Lung (tissue), 11 donors: ENCODE measurements at regions not wholly inside any gene's neighbourhood (a gene's known extent, or its start where the extent isn't known, plus 50 kb on each side); places are given as distances from the start of the nearest gene placed in this dataset.

ENCODE experiments used
- ATAC-seq: fragments of 200-7000 bp; cut with Tn5 transposase; one replicate; pipeline ENCODE4 v1.9.1; 2020; ENCODE audit warnings: moderate number of reproducible peaks; ENCODE audit not compliant: insufficient read depth, low FRiP score
- DNase-seq, 3 donors: peaks; one replicate each; pipeline ENCODE4 v3.0.0-alpha.2; 2013 to 2017
- H3K27ac ChIP-seq, 2 donors: one replicate each; pipeline ENCODE4 v1.5.1; 2013; ENCODE audit warnings: mild to moderate bottlenecking in 2 of 2, moderate library complexity in 2 of 2, control low read depth in 1 of 2, inconsistent platforms in 1 of 2, low read depth in 1 of 2, low read length in 1 of 2
- H3K27me3 ChIP-seq, 3 donors: one replicate each; pipeline ENCODE4 v1.5.1; 2013; ENCODE audit warnings: low read length in 2 of 3; ENCODE audit not compliant: control insufficient read depth in 3 of 3, insufficient read depth in 3 of 3
- H3K36me3 ChIP-seq, 4 donors: one replicate each; pipeline ENCODE4 v1.5.1; 2013; ENCODE audit warnings: low read length in 4 of 4, mild to moderate bottlenecking in 1 of 4, moderate library complexity in 1 of 4; ENCODE audit not compliant: control insufficient read depth in 4 of 4, insufficient read depth in 4 of 4
- H3K4me1 ChIP-seq, 5 donors: one replicate each; pipeline ENCODE4 v1.5.1; 2013; ENCODE audit warnings: low read length in 5 of 5, mild to moderate bottlenecking in 2 of 5, moderate library complexity in 1 of 5; ENCODE audit not compliant: control insufficient read depth in 5 of 5, insufficient read depth in 5 of 5
- H3K4me3 ChIP-seq: one replicate; pipeline ENCODE4 v1.5.1; 2013; ENCODE audit warnings: mild to moderate bottlenecking, control low read depth, moderate library complexity
- H3K9ac ChIP-seq, 2 donors: one replicate each; pipeline ENCODE4 v1.5.1; 2013; ENCODE audit warnings: low read length in 2 of 2, control low read depth in 1 of 2; ENCODE audit not compliant: insufficient read depth in 1 of 2
- H3K9me3 ChIP-seq, 4 donors: one replicate each; pipeline ENCODE4 v1.5.1; 2013; ENCODE audit warnings: low read length in 3 of 4, mild to moderate bottlenecking in 1 of 4, moderate library complexity in 1 of 4; ENCODE audit not compliant: control insufficient read depth in 4 of 4, insufficient read depth in 3 of 4
- CTCF ChIP-seq: IDR thresholded peaks from 2 replicates; pipeline ENCODE4 v1.5.1; 2012; ENCODE audit warnings: mild to moderate bottlenecking; ENCODE audit errors: control extremely low read depth, extremely low read depth
- WGBS, 2 donors: extraction: QIAGEN DNeasy Blood & Tissue Kit; methylation state at CpG; one replicate each; pipeline ENCODE4 v1.1.7; 2013; 5-methylcytosine and 5-hydroxymethylcytosine counted together
- donor health status: control.
- donor health status: control.
- donor health status: Bipolar disorder and iron deficiency.
- donor health status: healthy.
- donor health status: DM: yes; HTN: yes; CAD: no.

- H3K9ac ChIP-seq: no peak overlapping the region
- TF ChIP-seq CTCF: no peak
- peaks cover 0 to 7% (median 1%) of the 10 kb centered on the region in 4 donors for H3K9me3 ChIP-seq
- no peaks in the 10 kb centered on the region for H3K27me3 ChIP-seq
- H3K4me1 ChIP-seq: peaks cover 0 to 10% (median 0%) of the 10 kb centered on the region in 5 donors
- ATAC-seq: no peak
- 89 to 95% methylated on average over 4 of the region's 4 CpGs for WGBS, 2 donors
- no peak for DNase-seq
- no peak overlapping the region for H3K27ac ChIP-seq
- no peak overlapping the region for H3K4me3 ChIP-seq
- no peaks in the 10 kb centered on the region for H3K36me3 ChIP-seq
Measured at GRCh38 chr1:82449506-82450057, 648.8 kb downstream of the ADGRL2 start.

GRCh38 chr1:82446955-82447354, 646.2 kb downstream of the ADGRL2 start:
- no peaks in the 10 kb centered on the region for H3K36me3 ChIP-seq
- no peak overlapping the region for H3K4me3 ChIP-seq
- ATAC-seq: no peak

GRCh38 chr1:82446236-82446635, 645.5 kb downstream of the ADGRL2 start:
- H3K27me3 ChIP-seq: no peaks in the 10 kb centered on the region
- no peak overlapping the region for H3K9ac ChIP-seq
- no peak overlapping the region for H3K27ac ChIP-seq
- H3K9me3 ChIP-seq: peaks cover 0 to 2% (median 0%) of the 10 kb centered on the region in 4 donors
- WGBS, 2 donors: 53 to 77% methylated on average over 2 of the region's 2 CpGs
- ATAC-seq (no peak), DNase-seq (peak in 1 of 3 donors; percentile 75)
- no peak for TF ChIP-seq CTCF
- H3K4me1 ChIP-seq: peaks cover 0 to 10% (median 0%) of the 10 kb centered on the region in 5 donors
- no peaks in the 10 kb centered on the region for H3K36me3 ChIP-seq
- H3K4me3 ChIP-seq: no peak overlapping the region

More at GRCh38 chr1:82446955-82447354, 646.2 kb downstream of the ADGRL2 start:
- H3K27me3 ChIP-seq: no peaks in the 10 kb centered on the region
- peaks cover 0 to 10% (median 0%) of the 10 kb centered on the region in 5 donors for H3K4me1 ChIP-seq
- H3K9me3 ChIP-seq: peaks cover 0 to 2% (median 1%) of the 10 kb centered on the region in 4 donors
- H3K9ac ChIP-seq: no peak overlapping the region
- no peak for TF ChIP-seq CTCF
- H3K27ac ChIP-seq: no peak overlapping the region
- no peak for DNase-seq

GRCh38 chr1:82445827-82446226, 645.1 kb downstream of the ADGRL2 start:
- Histone ChIP-seq H3K4me1 (peaks cover 0 to 10% (median 0%) of the 10 kb centered on the region in 5 donors), H3K27ac (no peak overlapping the region), H3K9me3 (peaks cover 0 to 2% (median 0%) of the 10 kb centered on the region in 4 donors), H3K36me3 (no peaks in the 10 kb centered on the region), H3K27me3 (no peaks in the 10 kb centered on the region), H3K4me3 (no peak overlapping the region), H3K9ac (no peak overlapping the region)
- no peak for ATAC-seq
- no peak for TF ChIP-seq CTCF
- peak in 1 of 3 donors; percentile 80 for DNase-seq
- WGBS, 2 donors: 72 to 84% methylated on average over 3 of the region's 3 CpGs
